ENCODE measurements at regions not wholly inside any gene's neighbourhood (a gene's known extent, or its start where the extent isn't known, plus 50 kb on each side); places are given as distances from the start of the nearest gene placed in this dataset.

DNA sequence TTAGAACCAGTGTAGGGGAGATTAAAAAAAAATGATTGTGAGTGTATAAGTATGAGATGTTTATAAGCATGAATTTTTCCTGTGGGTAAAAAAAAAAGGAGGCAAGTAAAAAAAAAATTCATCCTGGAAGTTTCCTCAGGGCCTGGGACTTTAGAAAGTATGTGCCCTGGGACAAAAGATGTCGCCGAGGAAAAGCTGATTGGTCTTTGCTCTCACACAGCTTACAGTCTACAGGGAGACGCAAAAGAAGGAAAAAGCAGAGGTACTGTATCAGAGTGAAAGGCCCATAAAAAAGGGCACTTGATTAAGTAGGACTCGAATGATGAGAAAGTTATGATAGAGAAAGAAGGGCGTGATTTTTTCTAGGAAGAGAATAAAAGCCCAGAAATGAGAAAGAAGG is 501.4 kb upstream of the MEF2C start:
- ATAC-seq (no peak), DNase-seq (no peak)
- intact Hi-C loops (cut with DNase I) = no loop called here

DNA sequence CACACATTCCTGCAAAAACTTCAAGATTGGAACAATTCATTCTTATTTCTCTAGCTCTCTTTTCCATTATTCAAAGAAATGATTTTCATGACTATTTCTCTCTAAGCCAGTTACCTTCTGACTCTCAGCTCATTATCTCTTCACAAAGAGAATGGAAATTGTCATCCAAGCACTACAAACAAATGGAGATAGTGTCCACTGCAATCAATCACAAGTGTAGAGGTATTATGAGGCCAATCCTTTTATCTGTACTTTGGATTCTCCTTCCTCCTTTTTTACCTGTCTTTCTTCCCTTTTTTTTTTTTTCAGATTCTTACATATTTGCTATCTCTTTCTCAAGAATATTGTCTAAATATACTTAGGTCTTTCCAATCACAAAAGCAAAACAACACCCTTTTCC is 497.7 kb upstream of the MEF2C start:
- ATAC-seq (no peak), DNase-seq (no peak)
- intact Hi-C loops (cut with DNase I) = no loop called here

DNA sequence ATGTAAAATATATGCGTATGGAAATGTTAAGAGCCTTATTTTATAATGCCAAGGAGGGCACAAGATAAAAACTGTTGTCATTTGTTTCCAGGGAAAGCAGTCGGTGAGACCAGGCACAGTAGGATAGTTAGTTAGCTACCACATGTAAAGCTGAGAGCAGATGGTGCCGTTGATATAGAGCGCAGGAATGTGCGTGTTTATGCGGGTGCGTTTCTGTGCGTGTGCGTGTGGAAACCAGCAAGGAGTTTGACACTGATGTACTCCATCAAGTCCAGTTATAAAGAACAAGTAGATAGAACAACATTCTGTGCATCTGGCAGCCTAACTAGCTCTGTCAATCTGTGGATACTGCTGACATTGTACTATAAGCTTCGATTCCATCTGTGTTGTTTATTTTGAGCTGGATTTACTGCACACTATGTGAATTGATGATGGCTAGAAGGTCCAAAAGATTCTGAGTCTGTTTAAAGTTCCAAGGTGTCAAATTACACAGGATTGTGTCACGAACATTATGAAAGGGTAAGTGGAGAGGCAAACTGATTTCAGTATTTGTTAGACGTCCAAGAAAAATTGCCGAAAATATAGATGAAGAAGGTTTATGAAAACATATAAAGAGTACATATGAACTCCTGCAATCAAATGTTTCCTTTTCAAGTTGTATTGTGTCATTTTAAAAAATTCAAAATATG is 494.9 kb upstream of the MEF2C start:
- DNase-seq = no peak
- intact Hi-C loops (cut with DNase I) = no loop called here

DNA sequence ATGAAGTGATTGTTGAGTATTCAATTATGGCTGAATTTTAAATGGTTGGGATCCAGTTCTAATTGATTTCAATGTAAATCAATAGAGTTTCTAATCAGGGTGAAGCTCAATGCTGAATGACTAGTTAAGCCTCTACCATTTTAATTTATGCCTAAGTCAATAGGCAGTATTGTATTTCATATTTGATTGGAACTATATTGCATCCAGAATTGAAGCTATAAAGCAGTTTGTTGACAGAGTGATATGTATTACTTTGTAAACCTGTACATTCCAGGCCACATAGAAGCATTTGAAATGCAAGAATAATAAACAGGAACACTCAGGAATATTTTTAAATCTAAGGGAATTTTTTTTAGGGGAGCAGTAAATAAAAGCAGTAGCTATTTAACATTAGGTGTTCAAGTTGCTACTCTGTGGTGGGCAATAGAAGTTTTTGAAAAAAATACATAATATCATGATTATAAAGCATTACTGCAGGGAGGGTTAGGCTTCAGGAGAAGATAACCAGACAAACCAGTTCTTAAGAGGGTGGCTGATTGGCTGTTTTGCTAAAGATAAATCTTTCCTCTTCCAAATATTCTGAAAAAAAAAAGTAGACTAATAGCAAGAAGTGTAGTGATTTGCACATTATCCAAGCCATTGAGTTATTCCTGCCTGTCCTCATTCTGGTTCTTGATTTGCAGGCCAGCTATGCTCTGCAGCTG is 492.0 kb upstream of the MEF2C start:
- DNase-seq (no peak), ATAC-seq (no peak)
- intact Hi-C loops (cut with DNase I) = no loop called here

More for the DNA sequence above, 494.9 kb upstream of the MEF2C start:
- ATAC-seq = no peak

DNA sequence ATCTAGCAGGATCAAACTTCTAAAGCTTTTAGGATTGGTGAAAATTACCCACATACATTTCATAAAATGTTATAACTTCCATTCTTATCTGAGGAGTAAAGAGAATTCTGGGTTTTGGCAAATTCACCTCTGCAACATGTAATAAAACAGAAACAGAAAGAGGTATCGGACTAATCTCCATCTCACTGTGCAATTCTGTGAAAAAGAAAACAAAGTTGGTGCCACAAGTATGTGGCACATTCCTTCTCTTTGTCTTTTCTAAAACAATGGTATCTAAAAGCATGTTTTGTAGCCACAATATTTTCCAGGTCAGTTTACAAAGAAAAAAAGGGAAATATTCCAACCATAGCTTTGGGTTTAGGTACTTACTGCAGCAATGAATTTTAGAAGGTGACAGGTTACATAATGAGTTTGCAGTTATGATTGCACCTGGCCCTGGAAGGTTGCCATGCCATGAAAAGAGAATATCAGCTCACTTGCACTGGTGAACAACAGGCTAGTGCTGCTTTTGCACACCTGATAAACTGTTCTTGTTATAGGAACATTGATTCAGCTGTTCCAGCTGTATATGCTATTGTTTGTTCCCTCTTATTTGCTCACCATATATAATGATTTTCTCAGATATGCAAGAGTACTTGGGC is 491.3 kb upstream of the MEF2C start:
- no peak for DNase-seq
- no peak for ATAC-seq
- intact Hi-C loops (cut with DNase I) = no loop called here

DNA sequence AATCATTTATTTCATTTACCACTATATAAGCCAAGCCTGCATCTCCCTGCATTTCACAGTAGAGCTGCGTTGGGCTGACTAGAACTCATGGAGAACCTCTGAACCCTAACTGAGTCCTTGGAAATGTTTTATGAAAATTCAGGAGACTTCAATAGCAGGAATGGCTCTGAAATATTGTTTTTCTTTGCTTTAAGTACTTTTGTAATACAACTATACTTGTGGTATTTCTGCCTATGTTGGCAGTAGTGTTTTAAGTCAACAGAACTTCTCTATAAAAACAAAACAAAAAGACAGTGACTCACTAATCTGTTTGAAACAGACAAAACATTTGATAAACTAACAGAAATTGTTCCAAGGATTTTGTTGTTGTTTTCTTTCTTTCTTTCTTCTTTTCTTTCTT is 489.2 kb upstream of the MEF2C start:
- intact Hi-C loops (cut with DNase I) = no loop called here
- DNase-seq (no peak), ATAC-seq (no peak)

DNA sequence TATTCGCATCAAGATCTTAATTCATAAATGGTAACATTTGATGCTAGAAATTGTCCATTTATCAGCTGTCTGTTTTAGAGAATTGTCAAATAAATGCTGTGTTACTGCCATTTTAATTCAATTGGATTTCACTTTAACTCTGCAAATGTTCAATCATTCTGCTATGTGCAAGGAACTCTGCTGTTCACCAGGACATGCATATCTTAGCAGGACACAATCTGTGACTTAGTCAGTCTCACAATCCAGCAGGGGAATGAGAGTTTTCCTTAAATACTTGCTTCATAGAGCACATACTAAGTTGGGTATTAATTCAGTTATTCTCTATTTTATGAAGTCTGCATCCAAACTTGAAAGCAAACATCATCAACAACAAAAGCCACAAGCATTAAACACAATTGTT is 488.7 kb upstream of the MEF2C start:
- no peak for ATAC-seq
- intact Hi-C loops (cut with DNase I) = no loop called here
- DNase-seq = no peak

DNA sequence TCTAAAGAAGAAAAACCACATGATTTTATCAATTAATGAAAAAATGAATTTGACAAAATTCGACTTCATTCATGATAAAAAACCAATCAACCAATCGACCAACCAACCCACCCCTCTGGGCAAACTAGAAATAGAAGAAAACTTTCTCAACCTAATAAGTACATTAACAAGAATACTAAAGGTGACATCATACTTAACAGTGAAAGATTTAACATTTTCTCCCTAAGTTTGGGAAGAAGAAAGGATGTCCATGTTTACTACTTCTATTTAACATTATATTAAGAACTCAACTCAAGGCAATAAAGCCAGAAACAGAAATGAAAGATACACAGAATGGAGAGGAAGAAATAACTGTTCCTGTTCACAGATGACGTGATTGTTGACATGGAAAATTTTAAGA is 476.1 kb upstream of the MEF2C start:
- DNase-seq (no peak), ATAC-seq (no peak)
- intact Hi-C loops (cut with DNase I) = no loop called here

DNA sequence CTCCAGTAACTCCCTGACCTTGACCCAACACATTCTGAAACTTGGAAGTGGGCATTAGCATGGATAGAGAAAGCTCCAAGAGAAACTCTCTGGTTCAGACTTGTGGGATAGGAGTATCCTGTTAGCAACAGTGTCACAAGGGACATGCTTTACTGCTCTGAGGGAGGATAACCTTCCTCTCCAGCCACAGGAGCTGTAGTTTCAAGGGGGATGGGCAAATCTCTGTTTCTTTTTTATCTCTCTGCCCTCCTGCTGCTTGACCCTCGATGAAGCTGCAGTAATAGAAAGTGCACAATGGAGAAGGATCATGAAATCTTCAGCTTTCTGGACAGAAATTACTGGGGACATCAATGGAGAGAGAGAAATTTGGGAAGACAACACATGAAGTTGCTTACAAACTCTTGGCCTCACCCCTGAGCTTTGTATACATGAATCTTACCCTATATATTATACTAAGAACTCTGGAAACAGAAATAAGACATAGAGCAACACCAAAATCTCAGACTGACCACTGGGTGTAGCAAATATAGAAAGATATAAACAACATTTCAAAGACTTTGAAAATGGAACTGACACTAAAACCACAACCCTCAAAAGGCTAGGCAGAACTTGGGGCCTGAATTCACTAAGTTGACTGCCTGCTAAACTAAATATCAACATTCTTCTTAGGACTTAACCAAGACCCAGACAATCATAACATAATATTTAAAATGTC is 471.0 kb upstream of the MEF2C start:
- intact Hi-C loops (cut with DNase I) = no loop called here

DNA sequence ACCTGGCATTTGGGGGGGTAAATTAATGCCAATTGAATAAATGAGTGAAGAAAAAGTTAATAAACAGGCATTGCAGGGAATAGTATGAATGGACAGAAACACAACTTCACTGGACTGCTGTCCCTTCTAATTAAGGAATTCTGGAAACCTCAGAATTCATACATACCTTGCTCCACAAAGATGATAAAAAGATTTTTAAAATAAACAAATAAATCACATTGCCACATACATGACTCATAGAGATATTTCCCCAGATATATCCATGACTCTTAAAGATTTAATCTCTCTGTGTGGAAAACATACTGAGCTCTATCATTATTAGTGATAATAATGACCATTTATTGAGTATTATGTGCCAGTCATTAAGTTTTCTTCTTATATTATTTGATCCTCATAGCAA is 469.0 kb upstream of the MEF2C start:
- DNase-seq = no peak
- intact Hi-C loops (cut with DNase I) = no loop called here
- ATAC-seq = no peak

More for the DNA sequence above, 471.0 kb upstream of the MEF2C start:
- ATAC-seq (no peak), DNase-seq (no peak)

DNA sequence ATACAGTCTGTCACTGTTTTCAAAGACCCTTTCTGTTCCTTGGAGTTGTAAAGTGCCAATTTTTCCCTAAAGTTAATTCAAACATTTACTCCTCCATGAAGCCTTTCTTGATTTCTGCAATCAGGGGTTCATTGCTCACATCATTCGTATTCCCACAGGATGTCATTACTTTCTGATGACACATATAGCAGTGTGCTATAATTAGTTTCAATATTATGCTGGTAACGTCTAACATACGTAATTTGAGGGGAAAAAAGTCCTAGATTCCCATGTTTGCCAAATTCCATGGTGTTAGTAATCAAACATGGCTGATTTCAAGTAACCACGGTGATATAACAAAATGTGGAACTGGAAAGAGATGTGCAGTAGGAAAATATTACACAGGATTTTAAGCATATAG is 468.2 kb upstream of the MEF2C start:
- intact Hi-C loops (cut with DNase I) = no loop called here
- ATAC-seq (no peak), DNase-seq (no peak)

DNA sequence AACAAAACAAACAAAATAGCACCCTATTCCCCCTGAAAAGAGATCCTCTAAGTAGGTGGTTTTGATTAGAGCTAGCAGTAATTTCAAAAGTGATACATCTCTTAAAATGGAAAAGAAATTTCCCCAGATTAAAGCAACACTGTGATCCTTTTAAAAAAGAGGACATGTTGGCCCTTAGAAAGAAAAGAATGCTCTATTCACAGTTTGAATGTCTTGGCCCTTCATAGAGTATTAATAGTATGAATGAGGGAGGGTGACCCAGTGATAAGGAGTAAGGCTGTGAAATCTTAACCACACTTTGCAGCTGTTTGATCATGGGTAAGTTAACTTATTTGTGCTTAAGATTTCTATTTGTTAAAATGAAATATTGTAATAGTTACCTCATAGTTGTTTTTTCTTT is 467.7 kb upstream of the MEF2C start:
- DNase-seq (no peak), ATAC-seq (no peak)
- intact Hi-C loops (cut with DNase I) = no loop called here

DNA sequence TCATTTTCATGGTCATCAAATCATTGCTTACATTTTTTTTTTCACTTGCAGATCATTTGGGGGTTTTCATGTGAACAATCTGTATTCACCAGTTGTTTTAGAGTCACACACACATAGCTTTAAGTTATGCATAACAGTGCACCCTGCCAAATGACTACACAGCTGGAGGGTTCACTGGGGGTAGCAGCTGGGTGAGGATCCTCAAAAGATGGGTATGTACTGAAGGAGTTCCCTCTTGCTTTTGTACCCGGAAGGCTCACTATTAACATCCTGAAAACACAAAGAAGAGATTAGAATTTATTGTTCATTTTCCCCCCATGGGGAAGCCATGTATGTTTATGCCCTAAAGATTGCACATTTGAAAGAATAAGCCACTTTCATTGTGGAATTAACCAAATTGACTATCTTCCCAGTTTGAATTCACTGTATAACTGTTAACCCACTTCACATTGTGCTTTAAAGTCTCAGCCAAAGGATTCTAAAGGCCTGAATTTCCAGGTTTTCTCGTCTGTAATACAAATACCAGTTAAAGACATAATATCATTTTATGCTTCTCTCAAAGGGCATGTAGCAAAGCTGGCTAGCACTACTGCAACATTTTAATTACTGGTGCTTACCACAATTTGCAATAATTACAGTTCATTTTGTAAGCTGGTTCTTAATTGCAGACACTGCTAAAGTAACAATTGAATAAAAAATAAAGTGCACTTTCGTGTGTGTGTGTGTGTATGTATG is 466.4 kb upstream of the MEF2C start:
- intact Hi-C loops (cut with DNase I) = no loop called here
- ATAC-seq (no peak), DNase-seq (no peak)

DNA sequence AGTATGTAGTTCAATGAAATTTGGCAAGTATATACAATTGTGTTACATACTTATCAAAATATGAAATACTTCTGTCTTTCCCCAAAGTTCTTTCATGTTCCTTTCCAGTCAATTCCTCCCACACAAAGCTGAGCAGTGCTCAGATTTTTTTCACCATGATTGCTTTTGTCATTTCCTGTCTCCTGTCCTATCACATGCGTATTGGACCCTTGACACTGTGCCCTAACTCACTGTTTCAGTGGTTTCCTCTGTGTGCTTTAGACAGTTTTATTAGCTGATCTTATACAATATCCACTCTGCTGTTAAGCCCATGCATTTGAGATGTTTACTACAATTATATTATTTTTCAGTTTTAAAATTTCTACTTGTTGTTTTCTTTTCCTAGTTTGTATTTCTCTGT is 463.6 kb upstream of the MEF2C start:
- no peak for ATAC-seq

DNA sequence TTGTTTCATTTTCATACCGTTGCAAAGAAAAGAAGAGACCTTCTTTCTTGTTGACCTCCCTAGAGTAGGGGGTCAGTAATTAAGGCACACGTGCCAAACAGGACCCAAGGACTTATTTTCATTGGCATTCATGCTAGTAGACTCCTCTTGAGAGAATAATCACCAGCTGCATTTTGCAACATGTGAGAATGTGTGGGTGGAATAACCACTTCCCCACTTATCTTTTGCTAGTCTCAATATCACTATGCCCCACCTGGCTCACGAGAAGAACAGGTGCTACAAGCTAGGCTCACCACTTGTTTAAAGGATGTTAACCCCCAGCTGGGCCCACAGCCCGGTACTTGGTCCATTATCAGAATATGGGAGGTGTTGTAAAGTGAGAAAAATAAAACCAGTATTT is 460.7 kb upstream of the MEF2C start:
- intact Hi-C loops (cut with DNase I) = no loop called here
- no peak for ATAC-seq
- DNase-seq = no peak

More for the DNA sequence above, 463.6 kb upstream of the MEF2C start:
- DNase-seq = no peak
- intact Hi-C loops (cut with DNase I) = no loop called here

DNA sequence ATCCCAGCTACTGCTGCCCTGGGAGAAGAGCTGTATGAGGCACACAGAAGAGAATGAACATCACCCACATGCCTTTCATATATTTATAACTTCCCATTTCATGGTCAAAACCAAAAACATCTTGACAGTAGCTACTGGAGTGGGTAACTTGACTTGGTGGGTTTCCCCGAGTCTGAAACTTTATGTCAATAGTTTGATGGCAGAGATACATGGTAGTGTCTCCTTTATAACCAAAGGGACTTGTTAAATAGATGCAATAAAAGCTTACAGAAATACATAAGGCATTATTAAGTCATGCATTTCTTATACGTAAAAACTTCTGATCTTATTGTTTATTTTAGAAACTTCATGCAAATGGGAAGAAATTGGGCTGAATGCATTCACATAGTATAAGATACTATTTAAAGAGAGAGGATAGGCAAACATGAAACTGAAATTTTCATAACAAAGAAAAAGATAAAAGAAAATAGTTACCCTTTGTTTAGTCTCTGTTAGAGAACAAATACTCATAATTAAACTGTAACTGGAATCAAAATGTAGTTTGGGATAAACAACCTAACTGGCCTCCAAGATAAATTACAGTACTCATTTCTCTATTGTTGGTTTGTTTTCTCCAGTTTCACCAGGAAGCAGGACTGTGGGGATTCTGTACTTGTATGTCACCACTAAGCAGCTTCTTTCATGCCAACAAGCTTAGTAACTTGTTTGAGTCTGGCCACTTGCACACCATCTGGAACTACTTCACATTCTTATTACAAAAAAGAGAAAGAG is 459.3 kb upstream of the MEF2C start:
- intact Hi-C loops (cut with DNase I) = no loop called here
- DNase-seq (no peak), ATAC-seq (no peak)

DNA sequence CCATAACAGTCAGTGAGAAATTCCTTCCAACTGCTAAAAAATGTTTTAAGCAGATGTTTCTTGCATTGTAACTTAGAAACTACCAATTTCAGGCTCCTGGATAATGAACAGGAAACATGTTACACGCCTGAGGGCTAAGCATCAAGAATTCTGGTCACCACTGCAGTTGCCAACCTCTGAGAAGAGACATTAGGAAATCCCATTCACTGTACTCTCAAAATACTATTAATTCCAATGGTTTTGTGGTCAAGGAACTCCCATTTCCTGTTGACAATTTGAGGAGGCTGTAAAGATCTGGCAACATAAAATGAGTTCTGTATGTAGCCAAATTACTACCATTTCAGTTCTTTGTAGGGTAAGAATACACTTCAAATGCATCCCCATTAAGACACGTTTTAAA is 456.0 kb upstream of the MEF2C start:
- DNase-seq (no peak), ATAC-seq (no peak)
- intact Hi-C loops (cut with DNase I) = no loop called here

DNA sequence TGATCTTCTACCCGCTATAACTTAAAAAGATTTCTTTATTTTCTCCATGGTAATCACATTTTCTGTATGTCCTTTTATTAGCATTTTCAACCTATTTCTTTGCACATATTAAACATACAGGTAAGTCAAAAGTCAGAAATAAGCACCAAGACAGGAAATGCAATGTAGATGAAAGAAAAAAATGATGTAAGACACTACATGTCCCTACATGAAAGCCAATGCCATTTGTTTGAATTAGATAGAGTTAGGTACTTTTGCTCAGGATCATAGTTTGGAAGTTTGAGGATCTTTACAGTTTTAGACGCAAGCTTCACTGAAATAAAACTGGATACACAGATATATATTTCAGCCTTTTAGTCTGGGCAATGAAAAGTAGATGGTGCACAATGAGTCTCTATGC is 453.1 kb upstream of the MEF2C start:
- intact Hi-C loops (cut with DNase I) = no loop called here
- DNase-seq (no peak), ATAC-seq (no peak)

DNA sequence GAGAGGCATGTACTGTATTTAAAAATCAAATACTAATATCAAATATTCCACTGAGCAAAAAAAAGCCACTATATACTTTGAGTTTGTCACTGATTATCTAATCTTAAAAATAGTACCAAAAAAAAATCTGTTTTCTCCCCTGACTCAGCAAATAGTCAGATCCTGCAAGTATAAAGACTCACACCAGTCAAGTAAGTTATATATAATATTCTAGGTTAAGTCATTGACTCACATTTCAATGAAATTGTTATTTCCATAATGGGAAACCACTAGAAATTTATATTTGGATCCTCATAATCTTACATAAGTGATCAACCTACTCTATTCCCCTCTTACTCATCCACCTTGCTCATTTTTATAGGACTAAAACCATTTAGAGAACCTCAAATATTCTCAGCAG is 447.2 kb upstream of the MEF2C start:
- DNase-seq (no peak), ATAC-seq (no peak)
- intact Hi-C loops (cut with DNase I) = no loop called here
